ENCODE measurements at regions not wholly inside any gene's neighbourhood (a gene's known extent, or its start where the extent isn't known, plus 50 kb on each side); places are given as distances from the start of the nearest gene placed in this dataset.

DNA sequence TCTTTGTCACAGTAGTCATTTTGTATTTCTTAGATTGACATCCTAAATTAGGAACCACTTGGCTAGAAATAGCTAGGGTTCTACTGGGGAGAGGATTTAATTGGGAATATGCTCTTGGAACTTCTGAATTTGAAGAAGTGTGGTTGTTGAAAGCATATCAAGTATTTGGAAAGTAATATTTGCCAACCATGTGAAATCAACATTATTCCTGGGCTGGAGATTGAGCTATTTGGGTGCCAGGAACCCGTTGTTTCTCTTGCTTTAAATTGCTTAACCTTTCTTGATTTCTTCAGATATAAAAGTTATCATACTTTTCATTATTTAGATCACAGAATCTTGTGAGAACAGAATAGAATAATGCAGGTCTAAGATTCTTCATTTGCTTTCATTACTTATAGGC is 178.4 kb upstream of the ELL2 start:
- Histone ChIP-seq H3K4me3 (ENCODE audit: low read depth, low read length) (no peak overlapping the region), H3K4me2 (ENCODE audit: low read length) (no peak overlapping the region), H3K79me2 (no peaks in the 10 kb centered on the region), H3K27me3 (ENCODE audit: control insufficient read depth, insufficient read depth, low read length) (no peaks in the 10 kb centered on the region), H3K36me3 (ENCODE audit: control insufficient read depth, insufficient read depth, low read length) (no peaks in the 10 kb centered on the region), H3K4me1 (no peaks in the 10 kb centered on the region), H3K27ac (no peak overlapping the region), H2AFZ (no peak overlapping the region), H3K9ac (no peak overlapping the region), H3K9me3 (ENCODE audit: control insufficient read depth, low read length) (no peaks in the 10 kb centered on the region)
- TF ChIP-seq, protein P1, sequence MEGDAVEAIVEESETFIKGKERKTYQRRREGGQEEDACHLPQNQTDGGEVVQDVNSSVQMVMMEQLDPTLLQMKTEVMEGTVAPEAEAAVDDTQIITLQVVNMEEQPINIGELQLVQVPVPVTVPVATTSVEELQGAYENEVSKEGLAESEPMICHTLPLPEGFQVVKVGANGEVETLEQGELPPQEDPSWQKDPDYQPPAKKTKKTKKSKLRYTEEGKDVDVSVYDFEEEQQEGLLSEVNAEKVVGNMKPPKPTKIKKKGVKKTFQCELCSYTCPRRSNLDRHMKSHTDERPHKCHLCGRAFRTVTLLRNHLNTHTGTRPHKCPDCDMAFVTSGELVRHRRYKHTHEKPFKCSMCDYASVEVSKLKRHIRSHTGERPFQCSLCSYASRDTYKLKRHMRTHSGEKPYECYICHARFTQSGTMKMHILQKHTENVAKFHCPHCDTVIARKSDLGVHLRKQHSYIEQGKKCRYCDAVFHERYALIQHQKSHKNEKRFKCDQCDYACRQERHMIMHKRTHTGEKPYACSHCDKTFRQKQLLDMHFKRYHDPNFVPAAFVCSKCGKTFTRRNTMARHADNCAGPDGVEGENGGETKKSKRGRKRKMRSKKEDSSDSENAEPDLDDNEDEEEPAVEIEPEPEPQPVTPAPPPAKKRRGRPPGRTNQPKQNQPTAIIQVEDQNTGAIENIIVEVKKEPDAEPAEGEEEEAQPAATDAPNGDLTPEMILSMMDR (IDR thresholded peaks at IDR 0.05) = no peak

DNA sequence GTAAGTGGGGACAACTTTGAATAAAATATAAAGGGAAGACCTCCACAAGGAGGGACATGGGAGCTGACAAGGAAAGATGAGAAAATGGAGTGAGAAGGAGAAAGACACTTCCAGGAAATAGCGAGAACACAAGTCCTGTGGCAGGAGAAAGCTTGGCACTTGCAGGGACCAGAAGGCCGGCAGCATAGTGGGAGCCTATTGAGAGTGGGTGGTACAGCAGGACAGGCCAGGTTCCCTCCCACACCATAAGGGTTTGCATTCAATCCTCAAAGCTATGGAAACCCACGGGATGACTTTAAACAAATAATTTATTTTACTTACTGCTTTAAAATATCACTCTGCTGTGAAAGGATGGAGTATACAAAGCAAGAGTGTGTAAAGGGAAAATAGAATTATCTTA is 173.2 kb upstream of the ELL2 start:
- H3K4me3 ChIP-seq (ENCODE audit: low read depth, low read length) = no peak overlapping the region
- TF ChIP-seq, protein P1 (IDR thresholded peaks at IDR 0.05) = no peak
- no peak overlapping the region for H3K4me2 ChIP-seq (ENCODE audit: low read length)
- H3K36me3 ChIP-seq (ENCODE audit: control insufficient read depth, insufficient read depth, low read length) = no peaks in the 10 kb centered on the region
- H3K27ac ChIP-seq = no peak overlapping the region
- no peaks in the 10 kb centered on the region for H3K9me3 ChIP-seq (ENCODE audit: control insufficient read depth, low read length)
- H3K27me3 ChIP-seq (ENCODE audit: control insufficient read depth, insufficient read depth, low read length) = no peaks in the 10 kb centered on the region
- H2AFZ ChIP-seq = no peak overlapping the region
- no peak overlapping the region for H3K9ac ChIP-seq
- no peaks in the 10 kb centered on the region for H3K4me1 ChIP-seq
- no peaks in the 10 kb centered on the region for H3K79me2 ChIP-seq

DNA sequence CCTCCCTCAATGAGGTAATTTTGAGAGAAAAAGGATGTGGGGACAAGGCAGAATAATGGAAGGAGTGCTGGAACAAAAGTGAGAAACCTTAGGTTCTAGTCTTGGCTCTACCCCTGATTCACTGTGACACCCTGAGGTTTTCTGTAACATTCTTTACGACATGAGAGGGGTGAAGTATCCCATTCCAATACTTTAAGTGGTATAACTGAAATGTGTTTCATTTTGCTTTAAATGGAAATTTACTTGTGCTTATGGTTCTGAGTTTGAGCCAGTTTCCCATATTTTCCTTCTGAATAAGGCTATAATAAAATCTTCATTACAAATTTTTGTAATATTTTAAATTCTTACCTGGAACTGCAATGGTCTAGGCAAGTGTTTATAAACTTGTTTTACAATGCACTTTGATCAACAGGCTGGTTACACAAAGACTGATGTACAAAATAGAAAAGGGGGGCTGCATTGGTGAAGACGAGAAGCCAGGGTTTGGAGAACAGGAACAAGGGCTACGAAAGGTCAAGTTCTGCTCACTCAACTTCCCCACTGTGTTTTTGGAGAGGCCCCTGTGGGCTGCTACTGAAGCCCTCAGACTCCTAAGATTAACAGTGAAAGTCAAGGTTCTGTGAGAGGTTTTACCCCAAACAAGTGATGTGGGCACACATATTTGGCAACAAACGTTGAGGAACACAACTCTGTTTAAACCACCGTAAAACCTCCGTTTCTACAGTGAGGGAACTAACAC is 171.9 kb upstream of the ELL2 start:
- Histone ChIP-seq H3K9ac (no peak overlapping the region), H2AFZ (no peak overlapping the region), H3K79me2 (no peaks in the 10 kb centered on the region), H3K36me3 (ENCODE audit: control insufficient read depth, insufficient read depth, low read length) (no peaks in the 10 kb centered on the region), H3K27ac (no peak overlapping the region), H3K4me3 (ENCODE audit: low read depth, low read length) (no peak overlapping the region), H3K27me3 (ENCODE audit: control insufficient read depth, insufficient read depth, low read length) (no peaks in the 10 kb centered on the region), H3K4me1 (no peaks in the 10 kb centered on the region), H3K4me2 (ENCODE audit: low read length) (no peak overlapping the region), H3K9me3 (ENCODE audit: control insufficient read depth, low read length) (no peaks in the 10 kb centered on the region)
- TF ChIP-seq, protein P1 (IDR thresholded peaks at IDR 0.05) = no peak

DNA sequence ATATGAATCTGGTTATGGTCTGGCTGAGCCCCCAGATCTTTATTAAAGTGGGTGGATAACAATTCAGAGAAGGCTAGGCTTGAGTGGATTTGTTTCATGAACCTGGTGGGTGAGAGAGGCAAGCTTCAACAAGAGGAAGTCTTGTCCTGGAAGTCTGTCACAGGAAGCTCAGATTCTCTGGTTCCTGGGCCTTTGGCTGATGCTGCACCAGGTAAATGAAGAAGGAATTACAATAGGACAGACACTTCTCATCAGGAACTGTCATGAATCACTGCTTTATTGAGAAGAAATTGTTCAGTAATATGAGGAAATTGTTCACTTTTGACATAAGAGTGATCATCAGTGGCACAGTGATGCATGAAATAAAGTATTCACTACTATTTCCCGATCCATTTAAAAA is 167.6 kb upstream of the ELL2 start:
- no peak overlapping the region for H3K9ac ChIP-seq
- H3K4me1 ChIP-seq = no peaks in the 10 kb centered on the region
- TF ChIP-seq, protein P1 (IDR thresholded peaks at IDR 0.05) = no peak
- no peaks in the 10 kb centered on the region for H3K27me3 ChIP-seq (ENCODE audit: control insufficient read depth, insufficient read depth, low read length)
- H3K9me3 ChIP-seq (ENCODE audit: control insufficient read depth, low read length) = no peaks in the 10 kb centered on the region
- no peak overlapping the region for H3K27ac ChIP-seq
- no peaks in the 10 kb centered on the region for H3K79me2 ChIP-seq
- H3K4me3 ChIP-seq (ENCODE audit: low read depth, low read length) = no peak overlapping the region
- H3K4me2 ChIP-seq (ENCODE audit: low read length) = no peak overlapping the region
- no peak overlapping the region for H2AFZ ChIP-seq
- no peaks in the 10 kb centered on the region for H3K36me3 ChIP-seq (ENCODE audit: control insufficient read depth, insufficient read depth, low read length)

All from parathyroid adenoma (tissue), 2 donors.